SK-N-SH (cell line): ENCODE measurements at regions not wholly inside any gene's neighbourhood (a gene's known extent, or its start where the extent isn't known, plus 50 kb on each side); places are given as distances from the start of the nearest gene placed in this dataset.

ENCODE experiments used
- CTCF ChIA-PET: fragments of 300-600, 350-600 bp; formaldehyde crosslinking; extraction: SDS; loops from one replicate; lab custom pipeline; 2021; lab: Yijun Ruan, JAX
- POLR2A ChIA-PET: fragments of 350-600 bp; sonication (Branson Sonifier 250); formaldehyde crosslinking; extraction: SDS; loops from one replicate; lab custom pipeline; 2020; ENCODE audit warnings: antibody characterized with exemption, inconsistent platforms; lab: Yijun Ruan, JAX
- DNase-seq: peaks from one replicate; pipeline ENCODE4 v3.0.0; 2012
- H2AFZ ChIP-seq: fragments of 200-600 bp; sonication (generic); 2 replicates; pipeline ENCODE4 v1.8.1; 2016; ENCODE audit warnings: antibody characterized with exemption, mild to moderate bottlenecking, low read depth
- H3F3A ChIP-seq: fragments of 200-600 bp; sonication (generic); replicated peaks from 2 replicates; pipeline ENCODE3; 2016; ENCODE audit warnings: antibody characterized with exemption, mild to moderate bottlenecking; ENCODE audit not compliant: insufficient read depth
- H3K27ac ChIP-seq, 2 experiments: fragments of 200-500 bp in 1 of 2; fragments of 200-600 bp in 1 of 2; sonication (Bioruptor generic) in 1 of 2; sonication (generic), shearing (Covaris generic) in 1 of 2; 2 replicates each; pipeline versions ENCODE4 v1.5.1 to v1.6.1; 2014 to 2016; ENCODE audit warnings: low read depth in 2 of 2, inconsistent platforms in 1 of 2, low read length in 1 of 2, mild to moderate bottlenecking in 1 of 2, mixed read lengths in 1 of 2
- H3K27me3 ChIP-seq: fragments of 200-600 bp; sonication (generic), shearing (Covaris generic); 2 replicates; pipeline ENCODE4 v1.6.1; 2016; ENCODE audit warnings: mixed run types; ENCODE audit not compliant: insufficient read depth
- H3K36me3 ChIP-seq, 2 experiments: fragments of 200-500 bp in 1 of 2; fragments of 200-600 bp in 1 of 2; sonication (Bioruptor generic) in 1 of 2; sonication (generic) in 1 of 2; replicated peaks in 1 of 2; 2 replicates each; pipeline versions ENCODE3 to v1.5.1; 2014 to 2016; ENCODE audit warnings: low read length in 1 of 2, mild to moderate bottlenecking in 1 of 2; ENCODE audit not compliant: insufficient read depth in 2 of 2, control insufficient read depth in 1 of 2
- H3K4me1 ChIP-seq, 2 experiments: fragments of 200-500 bp in 1 of 2; fragments of 200-600 bp in 1 of 2; sonication (Bioruptor generic) in 1 of 2; sonication (generic), shearing (Covaris generic) in 1 of 2; 2 replicates each; pipeline versions ENCODE4 v1.5.1 to v1.6.1; 2014 to 2016; ENCODE audit warnings: low read depth in 1 of 2, low read length in 1 of 2, mixed run types in 1 of 2; ENCODE audit not compliant: insufficient read depth in 2 of 2, control insufficient read depth in 1 of 2
- H3K4me2 ChIP-seq: fragments of 200-600 bp; sonication (generic), shearing (Covaris generic); 2 replicates; pipeline ENCODE4 v1.6.1; 2017; ENCODE audit warnings: mixed run types
- H3K4me3 ChIP-seq, 2 experiments: fragments of 200-500 bp in 1 of 2; fragments of 200-600 bp in 1 of 2; sonication (Bioruptor generic) in 1 of 2; sonication (generic), shearing (Covaris generic) in 1 of 2; 2 replicates each; pipeline versions ENCODE4 v1.5.1 to v1.8.1; 2014 to 2016; ENCODE audit warnings: low read depth in 2 of 2, inconsistent platforms in 1 of 2, low read length in 1 of 2, mild to moderate bottlenecking in 1 of 2, mixed read lengths in 1 of 2, moderate library complexity in 1 of 2
- H3K79me2 ChIP-seq: fragments of 200-600 bp; sonication (generic); 2 replicates; pipeline ENCODE4 v1.8.1; 2017; ENCODE audit warnings: mild to moderate bottlenecking; ENCODE audit not compliant: insufficient read depth
- H3K9ac ChIP-seq: fragments of 200-600 bp; sonication (generic); 2 replicates; pipeline ENCODE4 v1.6.1; 2017; ENCODE audit warnings: mixed run types
- H3K9me2 ChIP-seq: fragments of 200-600 bp; sonication (generic); 2 replicates; pipeline ENCODE4 v1.6.1; 2017; ENCODE audit warnings: mixed run types
- H3K9me3 ChIP-seq: fragments of 200-600 bp; sonication (generic); 2 replicates; pipeline ENCODE4 v1.6.1; 2017; ENCODE audit warnings: mixed run types, mild to moderate bottlenecking, moderate library complexity
- H4K20me1 ChIP-seq: fragments of 200-600 bp; sonication (generic); 2 replicates; pipeline ENCODE4 v1.6.1; 2017; ENCODE audit warnings: mild to moderate bottlenecking, mixed run types; ENCODE audit not compliant: insufficient read depth
- CHD2 ChIP-seq: fragments of 150-350 bp; IDR thresholded peaks from 2 replicates; pipeline ENCODE4 v1.6.1; 2018; ENCODE audit warnings: low read length; ENCODE audit not compliant: partially characterized antibody
- EP300 ChIP-seq, 2 experiments: IDR thresholded peaks; 2 replicates each; pipeline versions ENCODE4 v1.4.0 to v1.6.1; 2012; ENCODE audit warnings: borderline replicate concordance in 1 of 2, low read depth in 1 of 2, low read length in 1 of 2
- GATA2 ChIP-seq: sonication (generic); formaldehyde crosslinking; IDR thresholded peaks from 2 replicates; pipeline ENCODE4 v1.5.0; 2020; ENCODE audit warnings: mild to moderate bottlenecking, missing genetic modification reagents
- MAX ChIP-seq: IDR thresholded peaks from 2 replicates; pipeline ENCODE4 v1.4.0; 2012; ENCODE audit warnings: low read depth
- MXI1 ChIP-seq: IDR thresholded peaks from 2 replicates; pipeline ENCODE4 v1.6.1; 2012; ENCODE audit warnings: mild to moderate bottlenecking, low read depth, low read length, improper control_type of control experiment
- NFIC ChIP-seq: IDR thresholded peaks from 2 replicates; pipeline ENCODE4 v1.4.0; 2012; ENCODE audit warnings: borderline replicate concordance
- POLR2AphosphoS5 ChIP-seq: IDR thresholded peaks from 2 replicates; pipeline ENCODE4 v1.6.1; 2012; ENCODE audit warnings: low read depth, low read length
- RAD21 ChIP-seq: IDR thresholded peaks from 2 replicates; pipeline ENCODE4 v1.6.1; 2012; ENCODE audit warnings: mild to moderate bottlenecking, low read length
- RXRA ChIP-seq: IDR thresholded peaks from 2 replicates; pipeline ENCODE4 v1.4.0; 2012; ENCODE audit warnings: low read depth, mild to moderate bottlenecking, borderline replicate concordance
- SIN3A ChIP-seq: IDR thresholded peaks from 2 replicates; pipeline ENCODE4 v1.6.1; 2012; ENCODE audit warnings: low read depth, mild to moderate bottlenecking, low read length, moderate library complexity, borderline replicate concordance
- TAF1 ChIP-seq: IDR thresholded peaks from 2 replicates; pipeline ENCODE4 v1.6.1; 2012; ENCODE audit warnings: low read depth, mild to moderate bottlenecking, low read length, moderate library complexity, borderline replicate concordance
- TCF12 ChIP-seq: IDR thresholded peaks from 2 replicates; pipeline ENCODE4 v1.4.0; 2012
- TEAD4 ChIP-seq: IDR thresholded peaks from 2 replicates; pipeline ENCODE4 v1.4.0; 2012; ENCODE audit warnings: mild to moderate bottlenecking, borderline replicate concordance; ENCODE audit not compliant: insufficient read depth
- WGBS: methylation state at CpG from one replicate; pipeline ENCODE4 v1.1.6; 2017; ENCODE audit warnings: low lambda C conversion rate; 5-methylcytosine and 5-hydroxymethylcytosine counted together

- CTCF ChIA-PET, result no interaction called here
- no peaks in the 10 kb centered on the region for H3K27me3 ChIP-seq
These were observed 139.1 kb upstream of the DPT start for GRCh38 chr1:168867941-168868634.

GRCh38 chr1:168871531-168871930 lies 142.5 kb upstream of the DPT start:
- 28% methylated on average over 1 of the region's 1 CpG for WGBS
- Histone ChIP-seq H2AFZ (no peak overlapping the region), H3F3A (no peaks in the 10 kb centered on the region), H3K79me2 (no peaks in the 10 kb centered on the region), H3K4me2 (no peak overlapping the region), H4K20me1 (no peaks in the 10 kb centered on the region), H3K4me1 (no peaks in the 10 kb centered on the region), H3K27ac (no peak overlapping the region), H3K36me3 (no peaks in the 10 kb centered on the region), H3K9me2 (no peaks in the 10 kb centered on the region), H3K9ac (no peak overlapping the region), H3K9me3 (no peaks in the 10 kb centered on the region), H3K27me3 (no peaks in the 10 kb centered on the region), H3K4me3 (no peak overlapping the region)
- POLR2A ChIA-PET, result interaction anchor here (0.7 kb wide), 1 partner anchor 10 kb away, joined by 4 read pairs; no protein-coding TSS in a partner anchor
- CTCF ChIA-PET, result no interaction called here
- no peak for TF ChIP-seq MAX
- TF ChIP-seq TCF12, result no peak
- TF ChIP-seq RXRA, result no peak
- no peak for TF ChIP-seq RAD21
- no peak for TF ChIP-seq POLR2AphosphoS5
- DNase-seq, result no peak

More at GRCh38 chr1:168867941-168868634, 139.1 kb upstream of the DPT start:
- H3K4me1 ChIP-seq, result no peaks in the 10 kb centered on the region
- DNase-seq, result no peak
- H3K4me3 ChIP-seq, result no peak overlapping the region
- H3K9me3 ChIP-seq, result no peaks in the 10 kb centered on the region
- no peak overlapping the region for H2AFZ ChIP-seq
- no peaks in the 10 kb centered on the region for H3K36me3 ChIP-seq
- H3K27ac ChIP-seq, result no peak overlapping the region
- H3K9me2 ChIP-seq, result no peaks in the 10 kb centered on the region
- no peaks in the 10 kb centered on the region for H3K79me2 ChIP-seq
- H3K9ac ChIP-seq, result no peak overlapping the region
- TF ChIP-seq CHD2, result no peak
- no peak for TF ChIP-seq EP300 (IDR thresholded peaks at IDR 0.05; ENCODE audit: borderline replicate concordance in 1 of 2, low read depth in 1 of 2, low read length in 1 of 2)
- TF ChIP-seq MAX, result no peak
- no peak for TF ChIP-seq TAF1
- no peak for TF ChIP-seq MXI1
- TF ChIP-seq NFIC, result no peak
- no peak for TF ChIP-seq TEAD4
- no peak for TF ChIP-seq SIN3A
- TF ChIP-seq RXRA, result no peak
- TF ChIP-seq GATA2 (CRISPR knock-in tag), result no peak
- WGBS, result 46% methylated on average over 4 of the region's 4 CpGs
- H3K4me2 ChIP-seq, result no peak overlapping the region
- no peaks in the 10 kb centered on the region for H3F3A ChIP-seq
- POLR2A ChIA-PET, result no interaction called here
- H4K20me1 ChIP-seq, result no peaks in the 10 kb centered on the region
